GM06990 (cell line): ENCODE measurements at regions not wholly inside any gene's neighbourhood (a gene's known extent, or its start where the extent isn't known, plus 50 kb on each side); places are given as distances from the start of the nearest gene placed in this dataset.

Source experiments
- DNase-seq: peaks from one replicate; pipeline ENCODE4 v3.0.0-alpha.2; 2011; ENCODE audit not compliant: insufficient read length; ENCODE audit errors: extremely low read depth
- H3K27me3 ChIP-seq: replicated peaks from 2 replicates; pipeline ENCODE4 v1.6.0; 2011; ENCODE audit warnings: low read length; ENCODE audit not compliant: control insufficient read depth, insufficient read depth
- H3K36me3 ChIP-seq: 2 replicates; pipeline ENCODE4 v1.5.1; 2011; ENCODE audit warnings: low read length; ENCODE audit not compliant: control insufficient read depth, insufficient read depth
- H3K4me3 ChIP-seq: replicated peaks from 2 replicates; pipeline ENCODE4 v1.5.1; 2011; ENCODE audit warnings: low read depth, mild to moderate bottlenecking, control low read depth, low read length
- CTCF ChIP-seq: IDR thresholded peaks from 2 replicates; pipeline ENCODE4 v1.5.1; 2011; ENCODE audit warnings: low read length, control low read depth, mild to moderate bottlenecking, inconsistent platforms; ENCODE audit not compliant: insufficient read depth, poor library complexity, severe bottlenecking

GRCh38 chr10:56662765-56663447, 301.8 kb upstream of the ZWINT start:
- H3K27me3 ChIP-seq: no peaks in the 10 kb centered on the region
- DNase-seq: peak; percentile 15
- H3K36me3 ChIP-seq: no peaks in the 10 kb centered on the region
- TF ChIP-seq CTCF: no peak
- no peak overlapping the region for H3K4me3 ChIP-seq

DNA sequence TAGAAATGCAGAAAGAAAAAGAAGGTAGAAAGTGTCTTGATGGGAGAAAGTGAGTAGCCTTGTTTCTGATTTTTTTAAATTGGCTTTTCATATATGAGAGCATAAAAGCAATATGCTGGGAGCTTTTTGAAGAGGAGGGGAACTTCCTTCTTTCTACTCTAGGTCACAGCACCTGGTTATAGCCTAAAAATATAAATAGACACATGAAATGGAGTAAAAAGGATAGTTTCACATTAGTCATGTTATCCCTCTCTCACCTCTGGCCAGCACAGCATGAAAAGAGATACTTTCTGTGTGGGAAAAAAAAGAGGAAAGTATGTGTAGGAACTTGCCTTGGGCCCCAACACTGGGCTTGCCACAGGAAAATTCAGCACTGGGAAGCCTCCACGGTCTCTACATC, 292.2 kb upstream of the ZWINT start:
- no peaks in the 10 kb centered on the region for H3K27me3 ChIP-seq
- DNase-seq: no peak
- H3K4me3 ChIP-seq: no peak overlapping the region
- no peaks in the 10 kb centered on the region for H3K36me3 ChIP-seq
- TF ChIP-seq CTCF: no peak

- H3K4me3 ChIP-seq: no peak overlapping the region
- DNase-seq: no peak
- TF ChIP-seq CTCF: no peak
- no peaks in the 10 kb centered on the region for H3K36me3 ChIP-seq
- H3K27me3 ChIP-seq: no peaks in the 10 kb centered on the region
These were observed 285.5 kb upstream of the ZWINT start for GRCh38 chr10:56646329-56647111.

DNA sequence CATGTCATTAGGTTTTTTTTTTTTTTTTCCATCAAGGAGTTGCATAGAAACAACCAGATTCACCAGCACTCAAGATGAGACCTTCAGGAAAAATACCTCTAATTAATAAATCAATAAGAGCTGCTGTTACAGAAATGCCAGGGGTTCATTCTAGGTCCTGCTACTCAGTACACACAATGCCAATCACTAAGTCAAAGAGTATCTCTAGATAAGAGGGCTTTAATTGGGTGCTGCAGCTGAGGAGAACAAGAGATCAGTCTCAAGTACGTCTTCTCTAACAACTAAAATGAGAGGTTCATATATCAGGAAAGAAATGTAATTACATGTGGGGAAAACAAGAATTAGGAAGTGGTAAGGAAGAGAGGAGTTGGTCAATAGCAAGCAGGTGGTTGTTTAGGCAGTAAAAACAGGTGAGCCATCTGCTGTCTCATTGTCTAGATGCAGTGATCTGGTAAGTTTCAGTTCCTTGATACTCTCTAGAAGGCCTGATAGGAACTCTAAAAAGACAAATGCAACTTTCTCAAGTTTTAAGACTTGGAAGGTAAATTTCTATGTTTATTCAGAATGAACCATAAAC, 272.9 kb upstream of the ZWINT start:
- peak; percentile 67 for DNase-seq
- Histone ChIP-seq H3K36me3 (no peaks in the 10 kb centered on the region), H3K4me3 (no peak overlapping the region), H3K27me3 (no peaks in the 10 kb centered on the region)
- TF ChIP-seq CTCF: no peak

- Histone ChIP-seq H3K4me3 (no peak overlapping the region), H3K36me3 (no peaks in the 10 kb centered on the region), H3K27me3 (no peaks in the 10 kb centered on the region)
- TF ChIP-seq CTCF: no peak
- no peak for DNase-seq
These were observed 271.5 kb upstream of the ZWINT start for GRCh38 chr10:56632537-56632936.
